OCI-LY3 (cell line): ENCODE measurements at regions not wholly inside any gene's neighbourhood (a gene's known extent, or its start where the extent isn't known, plus 50 kb on each side); places are given as distances from the start of the nearest gene placed in this dataset.

Experiments
- H2AFZ ChIP-seq: fragments of 200-600, 300-600 bp; shearing (Covaris generic); 2 replicates; pipeline ENCODE4 v1.6.0; 2014; ENCODE audit warnings: antibody characterized with exemption, low read depth, low read length
- H3K27ac ChIP-seq: fragments of 200-600, 300-600 bp; sonication (generic); 2 replicates; pipeline ENCODE4 v1.5.1; 2014; ENCODE audit warnings: mild to moderate bottlenecking, low read length, moderate library complexity, mixed read lengths
- H3K27me3 ChIP-seq: fragments of 200-600, 300-600 bp; sonication (generic); 2 replicates; pipeline ENCODE4 v1.6.1; 2014; ENCODE audit warnings: low read depth, low read length, mixed read lengths
- H3K36me3 ChIP-seq: fragments of 200-600, 300-600 bp; sonication (generic); replicated peaks from 2 replicates; pipeline ENCODE3; 2014; ENCODE audit warnings: low read depth, low read length, mixed read lengths
- H3K4me1 ChIP-seq: fragments of 300-600, 200-600 bp; sonication (generic); 2 replicates; pipeline ENCODE4 v1.6.1; 2014; ENCODE audit warnings: low read length, mixed read lengths
- H3K4me2 ChIP-seq: fragments of 200-600, 300-600 bp; sonication (generic); 2 replicates; pipeline ENCODE4 v1.6.1; 2014; ENCODE audit warnings: low read length, mixed read lengths
- H3K4me3 ChIP-seq: fragments of 300-600, 200-600 bp; sonication (generic); 2 replicates; pipeline ENCODE4 v1.5.1; 2014; ENCODE audit warnings: antibody characterized with exemption, mild to moderate bottlenecking, low read length, moderate library complexity
- H3K79me2 ChIP-seq: fragments of 300-600, 200-600 bp; shearing (Covaris generic); 2 replicates; pipeline ENCODE4 v1.6.1; 2014; ENCODE audit warnings: mild to moderate bottlenecking, low read length, mixed read lengths
- H3K9ac ChIP-seq: fragments of 300-600, 200-600 bp; shearing (Covaris generic); 2 replicates; pipeline ENCODE4 v1.6.0; 2014; ENCODE audit warnings: mild to moderate bottlenecking, low read length, moderate library complexity
- H3K9me3 ChIP-seq: fragments of 200-600, 300-600 bp; shearing (Covaris generic); 2 replicates; pipeline ENCODE4 v1.6.1; 2014; ENCODE audit warnings: low read length, mixed read lengths; ENCODE audit not compliant: insufficient read depth
- H4K20me1 ChIP-seq: fragments of 200-600, 300-600 bp; sonication (generic); 2 replicates; pipeline ENCODE4 v1.6.1; 2016; ENCODE audit warnings: low read length, mixed read lengths; ENCODE audit not compliant: insufficient read depth
- EZH2phosphoT487 ChIP-seq: fragments of 200-600 bp; shearing (Covaris generic); IDR thresholded peaks from 2 replicates; pipeline ENCODE4 v1.6.1; 2018; ENCODE audit warnings: antibody characterized with exemption, mixed run types, low read depth
- TF ChIP-seq, protein P1 (sequence below): fragments of 200-600, 300-600 bp; sonication (generic); IDR thresholded peaks from 2 replicates; pipeline ENCODE4 v1.5.1; 2014; ENCODE audit warnings: antibody characterized with exemption, low read length, low read depth

DNA sequence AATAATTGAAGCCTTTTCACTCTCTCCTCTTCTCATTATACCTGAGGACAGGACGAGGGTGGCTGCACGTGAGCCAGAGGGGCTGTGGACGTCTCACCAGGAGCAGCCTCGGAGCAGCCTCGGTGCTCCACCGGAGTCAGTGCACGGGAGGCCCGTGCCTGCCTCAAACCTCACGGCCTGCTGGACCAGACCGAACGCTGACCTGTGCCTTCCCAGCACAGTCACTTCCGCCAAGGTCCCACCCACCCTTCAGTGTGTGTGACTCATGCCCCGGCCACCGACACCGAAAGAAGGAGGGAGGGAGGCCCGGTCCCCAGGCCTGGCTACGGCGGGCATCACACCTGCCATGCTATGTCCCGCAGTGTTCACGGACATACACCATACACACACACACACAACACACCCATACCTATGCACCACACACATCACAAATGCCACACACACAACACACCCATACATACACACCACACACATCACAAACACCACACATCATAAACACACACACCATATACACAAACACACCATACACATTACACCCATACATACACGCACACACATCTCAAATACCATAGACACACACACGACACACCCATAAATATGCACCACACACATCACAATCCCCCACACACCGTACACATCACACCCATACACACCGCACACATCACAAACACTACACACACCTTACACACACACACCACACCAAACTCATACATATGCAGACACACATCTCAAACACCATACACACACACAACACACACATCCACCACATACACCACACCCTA lies 1506.5 kb downstream of the TBC1D22A start:
- no peak overlapping the region for H3K27ac ChIP-seq
- no peak for TF ChIP-seq EZH2phosphoT487
- TF ChIP-seq, protein P1, sequence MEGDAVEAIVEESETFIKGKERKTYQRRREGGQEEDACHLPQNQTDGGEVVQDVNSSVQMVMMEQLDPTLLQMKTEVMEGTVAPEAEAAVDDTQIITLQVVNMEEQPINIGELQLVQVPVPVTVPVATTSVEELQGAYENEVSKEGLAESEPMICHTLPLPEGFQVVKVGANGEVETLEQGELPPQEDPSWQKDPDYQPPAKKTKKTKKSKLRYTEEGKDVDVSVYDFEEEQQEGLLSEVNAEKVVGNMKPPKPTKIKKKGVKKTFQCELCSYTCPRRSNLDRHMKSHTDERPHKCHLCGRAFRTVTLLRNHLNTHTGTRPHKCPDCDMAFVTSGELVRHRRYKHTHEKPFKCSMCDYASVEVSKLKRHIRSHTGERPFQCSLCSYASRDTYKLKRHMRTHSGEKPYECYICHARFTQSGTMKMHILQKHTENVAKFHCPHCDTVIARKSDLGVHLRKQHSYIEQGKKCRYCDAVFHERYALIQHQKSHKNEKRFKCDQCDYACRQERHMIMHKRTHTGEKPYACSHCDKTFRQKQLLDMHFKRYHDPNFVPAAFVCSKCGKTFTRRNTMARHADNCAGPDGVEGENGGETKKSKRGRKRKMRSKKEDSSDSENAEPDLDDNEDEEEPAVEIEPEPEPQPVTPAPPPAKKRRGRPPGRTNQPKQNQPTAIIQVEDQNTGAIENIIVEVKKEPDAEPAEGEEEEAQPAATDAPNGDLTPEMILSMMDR: no peak
- no peaks in the 10 kb centered on the region for H4K20me1 ChIP-seq
- no peaks in the 10 kb centered on the region for H3K4me1 ChIP-seq
- H3K36me3 ChIP-seq: no peaks in the 10 kb centered on the region
- no peak overlapping the region for H3K9ac ChIP-seq
- H2AFZ ChIP-seq: no peak overlapping the region
- H3K9me3 ChIP-seq: no peaks in the 10 kb centered on the region
- H3K4me2 ChIP-seq: no peak overlapping the region
- peaks cover 9% of the 10 kb centered on the region; the same call in 1 of the 2 replicates for H3K27me3 ChIP-seq
- no peak overlapping the region for H3K4me3 ChIP-seq
- no peaks in the 10 kb centered on the region for H3K79me2 ChIP-seq

DNA sequence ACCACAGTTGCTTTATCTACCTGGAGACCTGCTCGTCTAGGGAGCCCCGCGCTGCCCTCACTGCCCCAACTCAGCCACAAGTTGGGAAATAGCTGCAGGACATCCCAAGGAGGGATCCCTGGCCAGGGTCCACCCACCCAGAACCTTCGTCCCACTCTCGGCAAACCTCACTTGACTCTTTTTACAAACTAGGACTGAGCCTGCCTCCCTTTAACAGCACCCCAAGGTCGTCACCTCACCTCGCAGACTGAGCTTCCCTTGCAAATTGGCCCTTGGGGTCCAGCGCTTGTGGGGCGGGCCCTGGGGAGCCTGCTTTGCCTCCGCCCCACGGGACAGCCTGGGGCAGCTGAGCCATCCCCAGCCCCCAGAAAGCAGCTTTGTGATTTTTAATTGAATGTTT lies 1505.8 kb downstream of the TBC1D22A start:
- H3K27ac ChIP-seq: no peak overlapping the region
- no peak overlapping the region for H2AFZ ChIP-seq
- no peaks in the 10 kb centered on the region for H3K9me3 ChIP-seq
- no peaks in the 10 kb centered on the region for H3K36me3 ChIP-seq
- H3K79me2 ChIP-seq: no peaks in the 10 kb centered on the region
- no peaks in the 10 kb centered on the region for H4K20me1 ChIP-seq
- H3K4me3 ChIP-seq: no peak overlapping the region
- H3K4me1 ChIP-seq: no peaks in the 10 kb centered on the region
- TF ChIP-seq EZH2phosphoT487: no peak
- TF ChIP-seq, protein P1: no peak
- peaks cover 9% of the 10 kb centered on the region; the same call in 1 of the 2 replicates for H3K27me3 ChIP-seq
- no peak overlapping the region for H3K9ac ChIP-seq
- H3K4me2 ChIP-seq: no peak overlapping the region

DNA sequence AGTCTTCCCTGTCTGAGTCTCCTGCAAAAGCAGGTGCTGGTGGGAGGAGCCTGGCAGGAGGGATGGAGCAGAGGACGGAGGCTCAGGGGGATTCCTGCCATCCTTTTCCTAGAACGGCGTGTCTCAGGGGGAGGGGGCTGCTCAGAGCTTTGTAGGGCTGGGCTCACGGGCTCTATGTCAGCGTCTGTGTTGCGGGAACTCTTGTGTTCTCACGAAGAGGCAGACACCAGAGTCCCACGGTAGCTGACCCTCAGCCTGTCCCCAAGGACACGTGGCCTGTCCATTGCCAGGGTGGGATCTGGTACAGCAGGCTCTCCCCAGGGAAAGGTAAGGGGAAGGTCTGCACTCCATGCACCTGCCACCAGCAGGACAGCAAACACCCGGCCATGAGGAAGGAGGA lies 1505.2 kb downstream of the TBC1D22A start:
- no peak overlapping the region for H2AFZ ChIP-seq
- H3K4me1 ChIP-seq: no peaks in the 10 kb centered on the region
- no peaks in the 10 kb centered on the region for H3K36me3 ChIP-seq
- no peaks in the 10 kb centered on the region for H3K79me2 ChIP-seq
- no peak for TF ChIP-seq EZH2phosphoT487
- TF ChIP-seq, protein P1: no peak
- H3K9ac ChIP-seq: no peak overlapping the region
- H4K20me1 ChIP-seq: no peaks in the 10 kb centered on the region
- no peaks in the 10 kb centered on the region for H3K9me3 ChIP-seq
- H3K4me3 ChIP-seq: no peak overlapping the region
- no peak overlapping the region for H3K4me2 ChIP-seq
- H3K27ac ChIP-seq: no peak overlapping the region
- H3K27me3 ChIP-seq: peaks cover 9% of the 10 kb centered on the region; the same call in 1 of the 2 replicates

DNA sequence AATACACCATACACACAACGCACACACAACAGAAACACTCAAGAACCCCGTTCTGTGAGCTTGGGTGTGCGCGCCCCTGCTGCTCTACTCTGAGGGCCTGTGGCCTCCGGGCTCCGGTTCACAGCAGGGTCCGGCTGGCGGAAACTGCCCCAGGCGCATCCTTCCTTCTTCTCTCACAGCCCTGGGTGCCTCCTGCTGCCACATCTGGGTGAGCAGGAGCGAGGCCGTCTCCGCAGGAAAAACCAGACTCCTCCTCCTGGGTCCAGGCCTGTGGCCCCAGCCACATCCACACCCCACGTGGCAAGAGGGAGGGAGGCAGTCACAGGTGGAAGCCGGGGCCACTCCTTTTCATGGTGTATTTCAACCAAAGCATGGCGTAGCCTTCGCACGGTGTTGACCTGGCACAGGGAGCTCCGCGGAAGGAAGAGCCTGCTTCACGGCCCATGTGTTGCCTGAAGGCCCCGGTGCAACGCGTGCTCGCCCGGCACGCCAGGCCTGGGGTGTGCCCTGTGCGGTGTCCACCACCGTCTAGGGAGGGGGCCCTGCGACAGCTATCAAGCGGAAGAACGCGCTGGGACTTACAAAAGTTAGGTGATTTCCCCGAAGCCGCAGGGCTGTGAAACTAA lies 1502.7 kb downstream of the TBC1D22A start:
- Histone ChIP-seq H3K4me1 (no peaks in the 10 kb centered on the region), H3K4me2 (no peak overlapping the region), H3K79me2 (no peaks in the 10 kb centered on the region), H3K9me3 (no peaks in the 10 kb centered on the region), H3K36me3 (no peaks in the 10 kb centered on the region), H3K27me3 (no peaks in the 10 kb centered on the region), H2AFZ (no peak overlapping the region), H3K27ac (no peak overlapping the region), H3K9ac (no peak overlapping the region), H4K20me1 (no peaks in the 10 kb centered on the region), H3K4me3 (no peak overlapping the region)
- TF ChIP-seq, protein P1: no peak
- no peak for TF ChIP-seq EZH2phosphoT487
